AG04449 (cell line): ENCODE measurements at regions not wholly inside any gene's neighbourhood (a gene's known extent, or its start where the extent isn't known, plus 50 kb on each side); places are given as distances from the start of the nearest gene placed in this dataset.

Source experiments
- CTCF ChIA-PET: fragments of 350-600 bp; formaldehyde crosslinking; extraction: SDS; loops from one replicate; lab custom pipeline; 2021; ENCODE audit warnings: antibody characterized with exemption; lab: Yijun Ruan, JAX
- POLR2A ChIA-PET: fragments of 400-600, 350-600 bp; formaldehyde crosslinking; extraction: SDS; loops from one replicate; lab custom pipeline; 2020; ENCODE audit warnings: antibody characterized with exemption, inconsistent platforms; lab: Yijun Ruan, JAX
- DNase-seq: peaks from one replicate; pipeline ENCODE4 v3.0.0-alpha.2; 2010; ENCODE audit warnings: low read depth, low spot score
- H3K4me3 ChIP-seq: 2 replicates; pipeline ENCODE4 v1.5.1; 2011; ENCODE audit warnings: low read depth, mild to moderate bottlenecking, control low read depth, low read length
- TF ChIP-seq, protein P1 (sequence below): IDR thresholded peaks from one replicate; pipeline ENCODE4 v1.5.1; 2011; ENCODE audit warnings: mild to moderate bottlenecking, moderate library complexity, low read length, control low read depth, inconsistent platforms; ENCODE audit not compliant: insufficient read depth; ENCODE audit errors: missing control alignments

GRCh38 chr1:118246646-118247045 is 61.6 kb upstream of the SPAG17 start:
- no peak for DNase-seq
- TF ChIP-seq, protein P1, sequence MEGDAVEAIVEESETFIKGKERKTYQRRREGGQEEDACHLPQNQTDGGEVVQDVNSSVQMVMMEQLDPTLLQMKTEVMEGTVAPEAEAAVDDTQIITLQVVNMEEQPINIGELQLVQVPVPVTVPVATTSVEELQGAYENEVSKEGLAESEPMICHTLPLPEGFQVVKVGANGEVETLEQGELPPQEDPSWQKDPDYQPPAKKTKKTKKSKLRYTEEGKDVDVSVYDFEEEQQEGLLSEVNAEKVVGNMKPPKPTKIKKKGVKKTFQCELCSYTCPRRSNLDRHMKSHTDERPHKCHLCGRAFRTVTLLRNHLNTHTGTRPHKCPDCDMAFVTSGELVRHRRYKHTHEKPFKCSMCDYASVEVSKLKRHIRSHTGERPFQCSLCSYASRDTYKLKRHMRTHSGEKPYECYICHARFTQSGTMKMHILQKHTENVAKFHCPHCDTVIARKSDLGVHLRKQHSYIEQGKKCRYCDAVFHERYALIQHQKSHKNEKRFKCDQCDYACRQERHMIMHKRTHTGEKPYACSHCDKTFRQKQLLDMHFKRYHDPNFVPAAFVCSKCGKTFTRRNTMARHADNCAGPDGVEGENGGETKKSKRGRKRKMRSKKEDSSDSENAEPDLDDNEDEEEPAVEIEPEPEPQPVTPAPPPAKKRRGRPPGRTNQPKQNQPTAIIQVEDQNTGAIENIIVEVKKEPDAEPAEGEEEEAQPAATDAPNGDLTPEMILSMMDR = no peak
- H3K4me3 ChIP-seq = no peak overlapping the region
- CTCF ChIA-PET = interaction anchor here (2.0 kb wide), 1 partner anchor 13 kb away, joined by 4 read pairs; no protein-coding TSS in a partner anchor
- POLR2A ChIA-PET = no interaction called here

GRCh38 chr1:118244194-118244593 is 59.2 kb upstream of the SPAG17 start:
- H3K4me3 ChIP-seq = no peak overlapping the region
- DNase-seq = no peak
- ChIA-PET POLR2A (no interaction called here), CTCF (no interaction called here)
- TF ChIP-seq, protein P1 = no peak

GRCh38 chr1:118243269-118243668 is 58.2 kb upstream of the SPAG17 start:
- DNase-seq = no peak
- POLR2A ChIA-PET = no interaction called here
- CTCF ChIA-PET = no interaction called here
- TF ChIP-seq, protein P1 = no peak
- H3K4me3 ChIP-seq = no peak overlapping the region
